Activated B cell treated with CpG ODN at 0.5 μM for 24 hours (primary cell): ENCODE measurements at regions not wholly inside any gene's neighbourhood (a gene's known extent, or its start where the extent isn't known, plus 50 kb on each side); places are given as distances from the start of the nearest gene placed in this dataset.

Experiments used
- ATAC-seq: fragments of 200-7000 bp; cut with Tn5 transposase; one replicate; pipeline ENCODE4 v1.10.0; 2021; ENCODE audit warnings: low read depth, mild to moderate bottlenecking, moderate library complexity
- CTCF ChIA-PET: fragments of 350-600 bp; sonication (Branson Sonifier 250); formaldehyde crosslinking; loops from one replicate; lab custom pipeline; 2021; ENCODE audit warnings: antibody characterized with exemption; lab: Charles Lee
- POLR2A ChIA-PET: fragments of 350-600 bp; sonication (Branson Sonifier 250); formaldehyde crosslinking; loops from one replicate; lab custom pipeline; 2021; ENCODE audit warnings: antibody characterized with exemption; lab: Charles Lee
- DNase-seq: peaks from one replicate; pipeline ENCODE4 v3.0.0; 2022
- H3K27ac Mint-ChIP-seq: one replicate; pipeline ENCODE4 v1.8.0; 2020; ENCODE audit warnings: mixed read lengths
- H3K27me3 Mint-ChIP-seq: one replicate; pipeline ENCODE4 v1.8.0; 2021; ENCODE audit warnings: mixed read lengths
- H3K36me3 Mint-ChIP-seq: one replicate; pipeline ENCODE4 v1.8.0; 2021; ENCODE audit warnings: low read depth, mixed read lengths
- H3K4me1 Mint-ChIP-seq: one replicate; pipeline ENCODE4 v1.8.0; 2021; ENCODE audit warnings: mixed read lengths
- H3K4me3 Mint-ChIP-seq: one replicate; pipeline ENCODE4 v1.8.0; 2020; ENCODE audit warnings: mild to moderate bottlenecking, mixed read lengths
- H3K9me3 Mint-ChIP-seq: one replicate; pipeline ENCODE4 v1.8.0; 2020; ENCODE audit warnings: mixed read lengths
- CTCF ChIP-seq: fragments of 200-600 bp; IDR thresholded peaks from one replicate; pipeline ENCODE4 v1.8.0; 2022; ENCODE audit warnings: antibody characterized with exemption, mild to moderate bottlenecking
- intact Hi-C: fragments of 100-400 bp; cut with micrococcal nuclease; formaldehyde crosslinking; loops from one replicate; pipeline ENCODE4 v1.15.1; 2024

- Mint-ChIP-seq H3K4me1 (no peaks in the 10 kb centered on the region), H3K27ac (no peak overlapping the region), H3K9me3 (peaks cover 5% of the 10 kb centered on the region), H3K4me3 (no peak overlapping the region), H3K36me3 (no peaks in the 10 kb centered on the region), H3K27me3 (no peaks in the 10 kb centered on the region)
- no peak for ATAC-seq
- no peak for TF ChIP-seq CTCF
- POLR2A ChIA-PET, result no interaction called here
- intact Hi-C loops, result no loop called here
- no peak for DNase-seq
- CTCF ChIA-PET, result no interaction called here
Observed at GRCh38 chr4:180812783-180813182, 1430.4 kb upstream of the TENM3 start.

GRCh38 chr4:180814875-180815417 lies 1428.3 kb upstream of the TENM3 start:
- no peak for ATAC-seq
- Mint-ChIP-seq H3K4me1 (no peaks in the 10 kb centered on the region), H3K4me3 (no peak overlapping the region), H3K9me3 (peaks cover 2% of the 10 kb centered on the region), H3K36me3 (no peaks in the 10 kb centered on the region), H3K27me3 (no peaks in the 10 kb centered on the region), H3K27ac (no peak overlapping the region)
- DNase-seq, result no peak
- intact Hi-C loops, result no loop called here
- no peak for TF ChIP-seq CTCF
- CTCF ChIA-PET, result no interaction called here
- POLR2A ChIA-PET, result no interaction called here

- Mint-ChIP-seq H3K27ac (no peak overlapping the region), H3K9me3 (peaks cover 2% of the 10 kb centered on the region), H3K27me3 (no peaks in the 10 kb centered on the region), H3K4me1 (no peaks in the 10 kb centered on the region), H3K4me3 (no peak overlapping the region), H3K36me3 (no peaks in the 10 kb centered on the region)
- CTCF ChIA-PET, result no interaction called here
- intact Hi-C loops, result no loop called here
- no peak for ATAC-seq
- DNase-seq, result no peak
- POLR2A ChIA-PET, result no interaction called here
- TF ChIP-seq CTCF, result no peak
Observed at GRCh38 chr4:180817529-180817928, 1425.7 kb upstream of the TENM3 start.

- no peaks in the 10 kb centered on the region for H3K9me3 Mint-ChIP-seq
- H3K36me3 Mint-ChIP-seq, result no peaks in the 10 kb centered on the region
- H3K4me3 Mint-ChIP-seq, result no peak overlapping the region
- H3K27me3 Mint-ChIP-seq, result no peaks in the 10 kb centered on the region
- H3K27ac Mint-ChIP-seq, result no peak overlapping the region
- ATAC-seq (no peak), DNase-seq (no peak)
- CTCF ChIA-PET, result no interaction called here
- no peak for TF ChIP-seq CTCF
- POLR2A ChIA-PET, result no interaction called here
- H3K4me1 Mint-ChIP-seq, result no peaks in the 10 kb centered on the region
- intact Hi-C loops, result no loop called here
Observed at GRCh38 chr4:180823108-180823507, 1420.1 kb upstream of the TENM3 start.

- H3K4me3 Mint-ChIP-seq, result no peak overlapping the region
- no peaks in the 10 kb centered on the region for H3K27me3 Mint-ChIP-seq
- ATAC-seq (no peak), DNase-seq (no peak)
- H3K4me1 Mint-ChIP-seq, result no peaks in the 10 kb centered on the region
- H3K9me3 Mint-ChIP-seq, result no peaks in the 10 kb centered on the region
- TF ChIP-seq CTCF, result no peak
- H3K27ac Mint-ChIP-seq, result no peak overlapping the region
- H3K36me3 Mint-ChIP-seq, result no peaks in the 10 kb centered on the region
- POLR2A ChIA-PET, result no interaction called here
- intact Hi-C loops, result no loop called here
- CTCF ChIA-PET, result no interaction called here
Observed at GRCh38 chr4:180827232-180828009, 1415.8 kb upstream of the TENM3 start.
